A549 (cell line): ENCODE measurements at regions not wholly inside any gene's neighbourhood (a gene's known extent, or its start where the extent isn't known, plus 50 kb on each side); places are given as distances from the start of the nearest gene placed in this dataset.

ENCODE experiments used
- ATAC-seq, 2 experiments: fragments of 200-7000 bp in 1 of 2; fragments of >200 bp in 1 of 2; cut with Nextera tagmentation in 1 of 2; cut with Tn5 transposase in 1 of 2; 3 replicates each; pipeline versions ENCODE4 v1.8.0 to v1.9.1; 2018 to 2020; ENCODE audit warnings: mild to moderate bottlenecking in 1 of 2, moderate library complexity in 1 of 2
- CTCF ChIA-PET: fragments of 300-600 bp; sonication (Branson Sonifier 250); formaldehyde crosslinking; extraction: SDS; loops from one replicate; lab custom pipeline; 2021; ENCODE audit warnings: antibody characterized with exemption, inconsistent platforms; lab: Yijun Ruan, JAX
- POLR2A ChIA-PET: fragments of 350-600 bp; formaldehyde crosslinking; extraction: SDS; loops from one replicate; lab custom pipeline; 2021; ENCODE audit warnings: antibody characterized with exemption, inconsistent platforms; lab: Yijun Ruan, JAX
- DNase-seq, 2 experiments: peaks; one replicate each; pipeline versions ENCODE4 v3.0.0 to v3.0.0-alpha.2; 2011 to 2016; ENCODE audit warnings: low read depth in 1 of 2, low spot score in 1 of 2
- FAIRE-seq: peaks from 2 replicates; lab custom pipeline; 2011; peaks lifted over from hg19 to GRCh38; lab: Jason Lieb, UNC
- H3K27ac ChIP-seq, 2 experiments: fragments of >200 bp; sonication (Bioruptor Twin); formaldehyde crosslinking; 3 replicates each; pipeline ENCODE4 v1.5.1; 2016 to 2017
- H3K4me1 ChIP-seq: fragments of >200 bp; sonication (Bioruptor Twin); formaldehyde crosslinking; 3 replicates; pipeline ENCODE4 v1.6.1; 2016
- H3K4me2 ChIP-seq: fragments of >200 bp; sonication (Bioruptor Twin); formaldehyde crosslinking; 3 replicates; pipeline ENCODE4 v1.6.1; 2016
- H3K4me3 ChIP-seq: fragments of >200 bp; sonication (Bioruptor Twin); formaldehyde crosslinking; 3 replicates; pipeline ENCODE4 v1.5.1; 2016
- H3K9me3 ChIP-seq: fragments of >200 bp; sonication (Bioruptor Twin); formaldehyde crosslinking; 3 replicates; pipeline ENCODE4 v1.6.1; 2016
- E2F6 ChIP-seq: IDR thresholded peaks from 2 replicates; pipeline ENCODE4 v1.6.1; 2012; ENCODE audit warnings: low read depth, borderline replicate concordance
- FOSB ChIP-seq: fragments of 250-450 bp; sonication (Bioruptor Pico); IDR thresholded peaks from 2 replicates; pipeline ENCODE4 v1.5.0; 2020; ENCODE audit warnings: mild to moderate bottlenecking, moderate library complexity
- FOXS1 ChIP-seq: fragments of 250-450 bp; sonication (Bioruptor Pico); IDR thresholded peaks from 2 replicates; pipeline ENCODE4 v1.5.0; 2020; ENCODE audit warnings: mild to moderate bottlenecking, moderate library complexity
- GATA3 ChIP-seq: IDR thresholded peaks from 2 replicates; pipeline ENCODE4 v1.6.1; 2012; ENCODE audit warnings: borderline replicate concordance
- HDAC2 ChIP-seq: fragments of 200-600 bp; sonication (generic); IDR thresholded peaks from 2 replicates; pipeline ENCODE4 v1.6.1; 2016
- HOXA7 ChIP-seq: fragments of 250-450 bp; sonication (Bioruptor Pico); IDR thresholded peaks from 2 replicates; pipeline ENCODE4 v1.5.0; 2020; ENCODE audit warnings: mild to moderate bottlenecking, moderate library complexity
- HOXB5 ChIP-seq: fragments of 250-450 bp; sonication (Bioruptor Pico); IDR thresholded peaks from 2 replicates; pipeline ENCODE4 v1.5.0; 2020; ENCODE audit warnings: mild to moderate bottlenecking, moderate library complexity
- KDM5A ChIP-seq: fragments of 200-600 bp; sonication (generic); IDR thresholded peaks from 2 replicates; pipeline ENCODE4 v1.6.1; 2016; ENCODE audit warnings: antibody characterized with exemption, mild to moderate bottlenecking
- NPAS2 ChIP-seq: fragments of 250-450 bp; sonication (Bioruptor Pico); IDR thresholded peaks from 2 replicates; pipeline ENCODE4 v1.8.0; 2022; ENCODE audit warnings: mild to moderate bottlenecking, moderate library complexity, borderline replicate concordance
- NR3C1 ChIP-seq: fragments of >200 bp; sonication (Bioruptor Twin); formaldehyde crosslinking; IDR thresholded peaks from 3 replicates; pipeline ENCODE4 v1.6.1; 2017
- POLR2A ChIP-seq: IDR thresholded peaks from 2 replicates; pipeline ENCODE4 v1.6.1; 2012; ENCODE audit warnings: mild to moderate bottlenecking, low read length
- POLR2AphosphoS2 ChIP-seq: conservative IDR thresholded peaks from 2 replicates; pipeline ENCODE4 v1.6.1; 2012; ENCODE audit warnings: low read length, improper control_type of control experiment, inconsistent platforms
- RAD21 ChIP-seq, 2 experiments: fragments of >200 bp in 1 of 2; sonication (Bioruptor Twin) in 1 of 2; formaldehyde crosslinking in 1 of 2; IDR thresholded peaks in 1 of 2; conservative IDR thresholded peaks in 1 of 2; 2 replicates in 1 of 2; 3 replicates in 1 of 2; pipeline ENCODE4 v1.6.1; 2012 to 2018; ENCODE audit warnings: inconsistent platforms in 1 of 2
- RARB ChIP-seq: fragments of 250-450 bp; sonication (Bioruptor Pico); IDR thresholded peaks from 2 replicates; pipeline ENCODE4 v1.8.0; 2021; ENCODE audit warnings: mild to moderate bottlenecking, moderate library complexity
- REST ChIP-seq: fragments of 200-600 bp; sonication (generic); IDR thresholded peaks from 2 replicates; pipeline ENCODE4 v1.6.1; 2016; ENCODE audit warnings: antibody characterized with exemption, mild to moderate bottlenecking, moderate library complexity
- RFX5 ChIP-seq: fragments of 450-650 bp; IDR thresholded peaks from 2 replicates; pipeline ENCODE4 v1.7.1; 2014; ENCODE audit warnings: antibody characterized with exemption, mild to moderate bottlenecking, moderate library complexity
- WGBS: methylation state at CpG from one replicate; pipeline ENCODE4 v1.1.6; 2017; ENCODE audit errors: missing lambda C conversion rate; 5-methylcytosine and 5-hydroxymethylcytosine counted together

GRCh38 chr6:153215242-153215641 is 84.2 kb upstream of the RGS17 start:
- DNase-seq = no peak
- no peak; a peak in 1 of 6 replicates for ATAC-seq
- Histone ChIP-seq H3K27ac (no peak overlapping the region), H3K4me2 (no peak overlapping the region), H3K4me1 (no peaks in the 10 kb centered on the region), H3K9me3 (no peaks in the 10 kb centered on the region), H3K4me3 (no peak overlapping the region)
- no peak for FAIRE-seq
- 55% methylated on average over 5 of the region's 5 CpGs for WGBS
- POLR2A ChIA-PET = no interaction called here
- CTCF ChIA-PET = no interaction called here
- TF ChIP-seq REST = no peak
- TF ChIP-seq FOXS1 (CRISPR knock-in tag) = no peak
- TF ChIP-seq HOXB5 (CRISPR knock-in tag) = no peak
- TF ChIP-seq HOXA7 (CRISPR knock-in tag) = no peak
- no peak for TF ChIP-seq E2F6
- no peak for TF ChIP-seq RAD21 (conservative IDR thresholded peaks at IDR 0.05 in 1 of 2, IDR thresholded peaks at IDR 0.05 in 1 of 2)
- TF ChIP-seq KDM5A = no peak
- no peak for TF ChIP-seq POLR2AphosphoS2

- Histone ChIP-seq H3K4me1 (no peaks in the 10 kb centered on the region), H3K4me2 (no peak overlapping the region), H3K9me3 (no peaks in the 10 kb centered on the region), H3K4me3 (no peak overlapping the region), H3K27ac (no peak overlapping the region)
- TF ChIP-seq RFX5 (no peak), RARB (CRISPR knock-in tag) (no peak), E2F6 (no peak), FOSB (CRISPR knock-in tag) (no peak), HDAC2 (no peak)
- 100% methylated on average over 1 of the region's 1 CpG for WGBS
- FAIRE-seq = no peak
- ATAC-seq = no peak
- DNase-seq = no peak
- ChIA-PET POLR2A (no interaction called here), CTCF (no interaction called here)
Observed at GRCh38 chr6:153214436-153214835, 83.4 kb upstream of the RGS17 start.

- TF ChIP-seq GATA3 (no peak), REST (no peak), NR3C1 (no peak), POLR2A (no peak), NPAS2 (CRISPR knock-in tag) (no peak)
- DNase-seq = no peak
- no peaks in the 10 kb centered on the region for H3K9me3 ChIP-seq
- H3K4me3 ChIP-seq = no peak overlapping the region
- 73% methylated on average over 5 of the region's 5 CpGs for WGBS
- H3K27ac ChIP-seq = no peak overlapping the region
- no peak for ATAC-seq
- ChIA-PET CTCF (no interaction called here), POLR2A (no interaction called here)
- no peak overlapping the region for H3K4me2 ChIP-seq
- no peak for FAIRE-seq
- no peaks in the 10 kb centered on the region for H3K4me1 ChIP-seq
Observed at GRCh38 chr6:153210083-153210482, 79.0 kb upstream of the RGS17 start.
